H1 (cell line): ENCODE measurements at regions not wholly inside any gene's neighbourhood (a gene's known extent, or its start where the extent isn't known, plus 50 kb on each side); places are given as distances from the start of the nearest gene placed in this dataset.

Experiments used
- CTCF ChIA-PET: fragments of 300-600 bp; sonication (Branson Sonifier 250); formaldehyde crosslinking; loops from one replicate; lab custom pipeline; 2021; ENCODE audit not compliant: partially characterized antibody; lab: Charles Lee
- POLR2A ChIA-PET: fragments of 300-600 bp; sonication (Branson Sonifier 250); formaldehyde crosslinking; loops from one replicate; lab custom pipeline; 2021; ENCODE audit warnings: inconsistent platforms; ENCODE audit not compliant: partially characterized antibody; lab: Charles Lee
- DNase-seq, 2 experiments: peaks; one replicate each; pipeline versions ENCODE4 v3.0.0 to v3.0.0-alpha.2; 2010 to 2022; ENCODE audit warnings: low spot score in 2 of 2, low read depth in 1 of 2, mixed read lengths in 1 of 2
- FAIRE-seq: peaks from 2 replicates; lab custom pipeline; 2011; peaks lifted over from hg19 to GRCh38; lab: Jason Lieb, UNC
- H2AFZ ChIP-seq: 2 replicates; pipeline ENCODE4 v1.8.1; 2012; ENCODE audit warnings: low read length, inconsistent platforms
- H2AK5ac ChIP-seq: 2 replicates; pipeline ENCODE4 v1.6.1; 2013; ENCODE audit warnings: low read depth, low read length
- H2BK120ac ChIP-seq: replicated peaks from 2 replicates; pipeline ENCODE3; 2013; ENCODE audit warnings: low read depth, low read length, inconsistent platforms
- H2BK12ac ChIP-seq: 2 replicates; pipeline ENCODE4 v1.6.1; 2013; ENCODE audit warnings: low read depth, low read length
- H2BK15ac ChIP-seq: 2 replicates; pipeline ENCODE4 v1.6.1; 2013; ENCODE audit warnings: low read length
- H2BK20ac ChIP-seq: 2 replicates; pipeline ENCODE4 v1.6.1; 2013; ENCODE audit warnings: low read length
- H2BK5ac ChIP-seq: 2 replicates; pipeline ENCODE4 v1.6.1; 2013; ENCODE audit warnings: low read depth, low read length
- H3K14ac ChIP-seq: 2 replicates; pipeline ENCODE4 v1.6.1; 2013; ENCODE audit warnings: inconsistent platforms; ENCODE audit not compliant: insufficient read length
- H3K18ac ChIP-seq: 2 replicates; pipeline ENCODE4 v1.6.1; 2013; ENCODE audit warnings: low read length; ENCODE audit errors: extremely low read depth
- H3K23ac ChIP-seq: 2 replicates; pipeline ENCODE4 v1.6.1; 2013; ENCODE audit warnings: inconsistent platforms; ENCODE audit not compliant: insufficient read length
- H3K23me2 ChIP-seq: 2 replicates; pipeline ENCODE4 v1.6.1; 2013; ENCODE audit warnings: low read depth, low read length
- H3K27ac ChIP-seq: 2 replicates; pipeline ENCODE4 v1.6.1; 2011; ENCODE audit warnings: low read depth, low read length, inconsistent platforms
- H3K27me3 ChIP-seq, 4 experiments: replicated peaks in 1 of 4; 1 replicate in 1 of 4; 2 replicates in 3 of 4; pipeline versions ENCODE4 v1.6.1 to v1.8.1; 2011 to 2013; ENCODE audit warnings: low read length in 3 of 4, mild to moderate bottlenecking in 3 of 4, inconsistent platforms in 2 of 4, mixed read lengths in 2 of 4, moderate library complexity in 1 of 4; ENCODE audit not compliant: control insufficient read depth in 3 of 4, insufficient read depth in 3 of 4; ENCODE audit errors: extremely low read depth in 1 of 4
- H3K36me3 ChIP-seq, 4 experiments: 2 replicates each; pipeline versions ENCODE4 v1.6.1 to v1.8.1; 2011 to 2013; ENCODE audit warnings: mild to moderate bottlenecking in 4 of 4, low read length in 3 of 4, moderate library complexity in 2 of 4, control low read depth in 1 of 4, inconsistent platforms in 1 of 4; ENCODE audit not compliant: insufficient read depth in 4 of 4, control insufficient read depth in 2 of 4
- H3K4ac ChIP-seq: replicated peaks from 2 replicates; pipeline ENCODE3; 2013; ENCODE audit warnings: low read length, low read depth, mixed read lengths, inconsistent platforms; ENCODE audit not compliant: insufficient read length
- H3K4me1 ChIP-seq, 4 experiments: replicated peaks in 1 of 4; 1 replicate in 1 of 4; 2 replicates in 3 of 4; pipeline versions ENCODE4 v1.6.1 to v1.8.1; 2011 to 2013; ENCODE audit warnings: low read length in 3 of 4, inconsistent platforms in 2 of 4, mixed read lengths in 1 of 4; ENCODE audit not compliant: insufficient read depth in 4 of 4, control insufficient read depth in 3 of 4
- H3K4me2 ChIP-seq, 2 experiments: 2 replicates each; pipeline versions ENCODE4 v1.6.1 to v1.8.1; 2011 to 2013; ENCODE audit warnings: low read depth in 2 of 2, low read length in 2 of 2, control low read depth in 1 of 2, inconsistent platforms in 1 of 2, mild to moderate bottlenecking in 1 of 2; ENCODE audit not compliant: insufficient read depth in 1 of 2
- H3K4me3 ChIP-seq, 4 experiments: fragments of 200-600, 300-600 bp in 1 of 4; sonication (generic), shearing (Covaris generic), sonication (Bioruptor Twin) in 1 of 4; 2 replicates each; pipeline versions ENCODE4 v1.5.1 to v1.8.1; 2011 to 2016; ENCODE audit warnings: low read length in 4 of 4, low read depth in 3 of 4, control low read depth in 2 of 4, inconsistent platforms in 2 of 4, mild to moderate bottlenecking in 2 of 4, mixed read lengths in 1 of 4, moderate library complexity in 1 of 4; ENCODE audit not compliant: insufficient read depth in 2 of 4; ENCODE audit errors: extremely low read depth in 1 of 4
- H3K56ac ChIP-seq: replicated peaks from 2 replicates; pipeline ENCODE3; 2013; ENCODE audit warnings: low read depth, mild to moderate bottlenecking, mixed read lengths, low read length, inconsistent platforms; ENCODE audit not compliant: insufficient read length
- H3K79me1 ChIP-seq: 2 replicates; pipeline ENCODE4 v1.6.1; 2013; ENCODE audit warnings: low read depth, low read length, control low read depth
- H3K79me2 ChIP-seq, 2 experiments: 2 replicates each; pipeline versions ENCODE4 v1.6.1 to v1.8.1; 2012 to 2013; ENCODE audit warnings: low read length in 2 of 2, mild to moderate bottlenecking in 2 of 2, inconsistent platforms in 1 of 2; ENCODE audit not compliant: insufficient read depth in 2 of 2, control insufficient read depth in 1 of 2
- H3K9ac ChIP-seq, 4 experiments: replicated peaks in 1 of 4; 1 replicate in 1 of 4; 2 replicates in 3 of 4; pipeline versions ENCODE4 v1.6.1 to v1.8.1; 2011 to 2013; ENCODE audit warnings: low read depth in 3 of 4, low read length in 3 of 4, control low read depth in 2 of 4, mild to moderate bottlenecking in 2 of 4, moderate library complexity in 2 of 4, inconsistent platforms in 1 of 4; ENCODE audit errors: extremely low read depth in 1 of 4
- H3K9me3 ChIP-seq, 2 experiments: 2 replicates each; pipeline versions ENCODE4 v1.6.1 to v1.8.1; 2012 to 2013; ENCODE audit warnings: mild to moderate bottlenecking in 2 of 2, moderate library complexity in 2 of 2, control low read depth in 1 of 2, inconsistent platforms in 1 of 2, low read depth in 1 of 2, low read length in 1 of 2, mixed read lengths in 1 of 2; ENCODE audit not compliant: insufficient read depth in 2 of 2
- H4K20me1 ChIP-seq, 2 experiments: replicated peaks in 1 of 2; 2 replicates each; pipeline versions ENCODE3 to v1.8.1; 2011 to 2013; ENCODE audit warnings: inconsistent platforms in 2 of 2, low read length in 2 of 2, mild to moderate bottlenecking in 1 of 2; ENCODE audit not compliant: insufficient read depth in 2 of 2, control insufficient read depth in 1 of 2
- H4K5ac ChIP-seq: 2 replicates; pipeline ENCODE4 v1.6.1; 2013; ENCODE audit warnings: low read length, low read depth, mixed read lengths, inconsistent platforms; ENCODE audit not compliant: insufficient read length
- H4K8ac ChIP-seq: 2 replicates; pipeline ENCODE4 v1.8.0; 2013; ENCODE audit warnings: mild to moderate bottlenecking, moderate library complexity, low read length, inconsistent platforms; ENCODE audit not compliant: insufficient read depth; ENCODE audit errors: extremely low read depth
- H4K91ac ChIP-seq: replicated peaks from 2 replicates; pipeline ENCODE3; 2013; ENCODE audit warnings: low read length, mixed read lengths, inconsistent platforms; ENCODE audit not compliant: insufficient read length
- CBX8 ChIP-seq: fragments of 300-800, 300-1000 bp; sonication (generic); IDR thresholded peaks from 2 replicates; pipeline ENCODE4 v1.7.1; 2016; ENCODE audit warnings: low read depth, low read length, borderline replicate concordance
- CHD1 ChIP-seq: IDR thresholded peaks from 2 replicates; pipeline ENCODE4 v1.6.1; 2012; ENCODE audit warnings: low read depth, low read length, improper control_type of control experiment
- HDAC2 ChIP-seq, 2 experiments: fragments of 300-600 bp in 1 of 2; sonication (generic) in 1 of 2; IDR thresholded peaks; 2 replicates each; pipeline ENCODE4 v1.6.1; 2011 to 2012; ENCODE audit warnings: low read depth in 2 of 2, low read length in 2 of 2, mild to moderate bottlenecking in 2 of 2, moderate library complexity in 2 of 2, borderline replicate concordance in 1 of 2, inconsistent platforms in 1 of 2
- MAX ChIP-seq: IDR thresholded peaks from 2 replicates; pipeline ENCODE4 v1.6.1; 2012; ENCODE audit warnings: inconsistent platforms
- NRF1 ChIP-seq: IDR thresholded peaks from 2 replicates; pipeline ENCODE4 v1.6.1; 2011; ENCODE audit warnings: mild to moderate bottlenecking, low read depth, low read length, improper control_type of control experiment
- POU5F1 ChIP-seq: IDR thresholded peaks from 2 replicates; pipeline ENCODE4 v1.6.1; 2011; ENCODE audit warnings: low read depth, mild to moderate bottlenecking, low read length, moderate library complexity
- TEAD4 ChIP-seq: IDR thresholded peaks from 2 replicates; pipeline ENCODE4 v1.6.1; 2012; ENCODE audit warnings: low read depth, low read length, inconsistent platforms, mixed read lengths
- WGBS, 2 experiments: shearing (Covaris generic) in 1 of 2; methylation state at CpG; one replicate each; pipeline versions ENCODE4 v1.1.6 to v1.1.7; 2013 to 2015; ENCODE audit warnings: low lambda C conversion rate in 2 of 2, mixed read lengths in 2 of 2, inconsistent platforms in 1 of 2, low coverage in 1 of 2, missing lambda C conversion rate in 1 of 2; ENCODE audit not compliant: insufficient replicate concordance in 2 of 2, insufficient coverage in 1 of 2, insufficient read length in 1 of 2; ENCODE audit errors: extremely low coverage in 1 of 2, missing lambda C conversion rate in 1 of 2; 5-methylcytosine and 5-hydroxymethylcytosine counted together

- ChIA-PET CTCF (interaction anchor here (2.9 kb wide), 1 partner anchor 12 kb away, joined by 8 read pairs; no protein-coding TSS in a partner anchor), POLR2A (no interaction called here)
- no peak overlapping the region for H3K4ac ChIP-seq
- FAIRE-seq (no peak), DNase-seq (no peak)
- no peaks in the 10 kb centered on the region for H3K23me2 ChIP-seq
- no peak overlapping the region for H3K9ac ChIP-seq
- H3K27me3 ChIP-seq = no peaks in the 10 kb centered on the region
- H2BK5ac ChIP-seq = no peak overlapping the region
- H3K4me3 ChIP-seq = no peak overlapping the region
- no peak overlapping the region for H4K8ac ChIP-seq
- H4K91ac ChIP-seq = no peak overlapping the region
- H3K9me3 ChIP-seq = no peaks in the 10 kb centered on the region
- H3K27ac ChIP-seq = no peak overlapping the region
- no peaks in the 10 kb centered on the region for H4K20me1 ChIP-seq
- no peak overlapping the region for H2BK15ac ChIP-seq
- no peak overlapping the region for H2AFZ ChIP-seq
- H3K36me3 ChIP-seq = no peaks in the 10 kb centered on the region
- H3K4me1 ChIP-seq = no peaks in the 10 kb centered on the region
- H3K14ac ChIP-seq = no peak overlapping the region
- no peaks in the 10 kb centered on the region for H3K79me1 ChIP-seq
- 82% methylated on average over 2 of the region's 2 CpGs; no CpG with 5 or more reads in 1 of the 2 experiments for WGBS, 2 experiments
- TF ChIP-seq POU5F1 = no peak
- TF ChIP-seq TEAD4 = no peak
- TF ChIP-seq CHD1 = no peak
- no peak for TF ChIP-seq NRF1
- no peak for TF ChIP-seq CBX8
- no peak for TF ChIP-seq MAX
- TF ChIP-seq HDAC2 (IDR thresholded peaks at IDR 0.05; ENCODE audit: borderline replicate concordance in 1 of 2, low read depth in 2 of 2, low read length in 2 of 2) = no peak
- no peak overlapping the region for H3K56ac ChIP-seq
- no peak overlapping the region for H3K18ac ChIP-seq
- no peak overlapping the region for H2BK20ac ChIP-seq
- no peak overlapping the region for H3K4me2 ChIP-seq
- no peak overlapping the region for H3K23ac ChIP-seq
- no peak overlapping the region for H4K5ac ChIP-seq
- H3K79me2 ChIP-seq = no peaks in the 10 kb centered on the region
- no peak overlapping the region for H2BK120ac ChIP-seq
- H2AK5ac ChIP-seq = no peak overlapping the region
- H2BK12ac ChIP-seq = no peak overlapping the region
Observed at GRCh38 chr3:70557976-70558375, 245.5 kb upstream of the MDFIC2 start.
